ENCODE measurements at regions not wholly inside any gene's neighbourhood (a gene's known extent, or its start where the extent isn't known, plus 50 kb on each side); places are given as distances from the start of the nearest gene placed in this dataset.

DNA sequence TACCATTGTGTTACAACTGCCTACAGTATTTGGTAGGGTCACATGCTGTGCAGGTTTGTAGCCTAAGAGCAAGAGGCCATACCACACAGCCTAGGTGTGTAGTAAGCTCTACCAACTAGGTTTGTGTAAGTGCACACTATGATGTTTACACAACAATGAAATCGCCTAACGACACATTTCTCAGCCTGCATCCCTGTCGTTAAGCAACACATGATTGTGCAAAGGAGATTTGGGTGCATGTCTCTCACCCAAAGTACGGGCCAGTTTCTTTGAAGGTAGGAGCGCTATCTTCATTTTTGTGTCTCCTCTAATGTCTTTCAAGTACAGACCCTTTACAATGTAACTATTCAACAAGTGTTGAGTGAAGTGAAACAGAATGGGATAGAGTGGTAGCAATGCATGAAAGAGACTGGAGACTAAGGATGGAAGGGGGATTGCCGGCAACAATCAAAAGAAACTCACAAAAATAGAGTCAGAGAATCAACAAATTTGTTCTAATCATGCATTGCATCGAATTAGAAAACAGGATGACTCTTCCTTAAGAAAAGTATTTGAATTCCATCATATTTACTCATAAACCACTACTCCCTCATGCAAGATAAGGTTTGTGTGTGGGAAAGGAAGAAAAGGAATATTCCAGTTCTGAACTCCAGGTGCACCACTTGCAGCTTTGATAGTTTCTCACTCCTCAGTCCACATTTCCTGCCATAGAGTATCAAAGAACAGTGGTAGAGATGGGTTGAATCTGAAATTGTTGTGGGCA, 60.2 kb upstream of the TNFRSF19 start:
- Histone ChIP-seq H3K4me3 (ENCODE audit: insufficient read depth, low read length) (no peak overlapping the region), H3K4me1 (ENCODE audit: insufficient read depth, low read length) (peaks cover 37% of the 10 kb centered on the region), H3K36me3 (ENCODE audit: insufficient read depth, low read length) (no peaks in the 10 kb centered on the region), H3K9me3 (ENCODE audit: low read depth, low read length) (no peaks in the 10 kb centered on the region), H3K4me2 (ENCODE audit: insufficient read depth, low read length) (peak overlapping the region; percentile 8), H3K79me2 (ENCODE audit: insufficient read depth, low read length) (no peaks in the 10 kb centered on the region), H4K20me1 (ENCODE audit: insufficient read depth, low read length) (no peaks in the 10 kb centered on the region), H2AFZ (ENCODE audit: low read length) (no peak overlapping the region), H3K27me3 (ENCODE audit: insufficient read depth, low read length) (no peaks in the 10 kb centered on the region), H3K27ac (ENCODE audit: low read depth, low read length) (peak overlapping the region; percentile 77)
- no peak for DNase-seq (ENCODE audit: insufficient read length, low spot score, missing footprints)
- TF ChIP-seq, protein P1, sequence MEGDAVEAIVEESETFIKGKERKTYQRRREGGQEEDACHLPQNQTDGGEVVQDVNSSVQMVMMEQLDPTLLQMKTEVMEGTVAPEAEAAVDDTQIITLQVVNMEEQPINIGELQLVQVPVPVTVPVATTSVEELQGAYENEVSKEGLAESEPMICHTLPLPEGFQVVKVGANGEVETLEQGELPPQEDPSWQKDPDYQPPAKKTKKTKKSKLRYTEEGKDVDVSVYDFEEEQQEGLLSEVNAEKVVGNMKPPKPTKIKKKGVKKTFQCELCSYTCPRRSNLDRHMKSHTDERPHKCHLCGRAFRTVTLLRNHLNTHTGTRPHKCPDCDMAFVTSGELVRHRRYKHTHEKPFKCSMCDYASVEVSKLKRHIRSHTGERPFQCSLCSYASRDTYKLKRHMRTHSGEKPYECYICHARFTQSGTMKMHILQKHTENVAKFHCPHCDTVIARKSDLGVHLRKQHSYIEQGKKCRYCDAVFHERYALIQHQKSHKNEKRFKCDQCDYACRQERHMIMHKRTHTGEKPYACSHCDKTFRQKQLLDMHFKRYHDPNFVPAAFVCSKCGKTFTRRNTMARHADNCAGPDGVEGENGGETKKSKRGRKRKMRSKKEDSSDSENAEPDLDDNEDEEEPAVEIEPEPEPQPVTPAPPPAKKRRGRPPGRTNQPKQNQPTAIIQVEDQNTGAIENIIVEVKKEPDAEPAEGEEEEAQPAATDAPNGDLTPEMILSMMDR (IDR thresholded peaks at IDR 0.05; ENCODE audit: extremely low read depth, low read depth, low read length): no peak

DNA sequence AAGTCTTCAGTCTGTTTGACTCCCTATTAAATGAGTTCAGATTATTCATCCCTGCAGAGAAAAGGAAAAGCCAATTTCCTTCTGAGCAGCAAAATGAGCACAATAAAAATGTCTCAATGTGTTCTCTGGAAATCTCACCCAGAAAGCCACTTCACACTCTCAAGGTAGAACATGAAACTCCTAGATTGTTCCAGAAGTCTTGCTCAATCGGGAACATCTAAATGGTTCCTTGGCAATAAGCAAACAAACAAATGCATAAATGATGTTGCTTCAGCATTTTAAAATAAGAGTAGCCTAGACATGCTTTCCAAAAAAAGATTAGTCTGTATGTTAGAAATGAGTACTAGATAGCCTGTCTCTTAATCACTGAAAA, 59.7 kb upstream of the TNFRSF19 start:
- Histone ChIP-seq H3K79me2 (ENCODE audit: insufficient read depth, low read length) (no peaks in the 10 kb centered on the region), H3K36me3 (ENCODE audit: insufficient read depth, low read length) (no peaks in the 10 kb centered on the region), H3K9me3 (ENCODE audit: low read depth, low read length) (no peaks in the 10 kb centered on the region), H3K4me1 (ENCODE audit: insufficient read depth, low read length) (peaks cover 32% of the 10 kb centered on the region), H3K4me3 (ENCODE audit: insufficient read depth, low read length) (no peak overlapping the region), H3K27me3 (ENCODE audit: insufficient read depth, low read length) (no peaks in the 10 kb centered on the region), H3K27ac (ENCODE audit: low read depth, low read length) (peak overlapping the region; percentile 77), H3K4me2 (ENCODE audit: insufficient read depth, low read length) (peak overlapping the region; percentile 8), H4K20me1 (ENCODE audit: insufficient read depth, low read length) (no peaks in the 10 kb centered on the region), H2AFZ (ENCODE audit: low read length) (no peak overlapping the region)
- DNase-seq (ENCODE audit: insufficient read length, low spot score, missing footprints): no peak
- TF ChIP-seq, protein P1 (IDR thresholded peaks at IDR 0.05; ENCODE audit: extremely low read depth, low read depth, low read length): no peak

DNA sequence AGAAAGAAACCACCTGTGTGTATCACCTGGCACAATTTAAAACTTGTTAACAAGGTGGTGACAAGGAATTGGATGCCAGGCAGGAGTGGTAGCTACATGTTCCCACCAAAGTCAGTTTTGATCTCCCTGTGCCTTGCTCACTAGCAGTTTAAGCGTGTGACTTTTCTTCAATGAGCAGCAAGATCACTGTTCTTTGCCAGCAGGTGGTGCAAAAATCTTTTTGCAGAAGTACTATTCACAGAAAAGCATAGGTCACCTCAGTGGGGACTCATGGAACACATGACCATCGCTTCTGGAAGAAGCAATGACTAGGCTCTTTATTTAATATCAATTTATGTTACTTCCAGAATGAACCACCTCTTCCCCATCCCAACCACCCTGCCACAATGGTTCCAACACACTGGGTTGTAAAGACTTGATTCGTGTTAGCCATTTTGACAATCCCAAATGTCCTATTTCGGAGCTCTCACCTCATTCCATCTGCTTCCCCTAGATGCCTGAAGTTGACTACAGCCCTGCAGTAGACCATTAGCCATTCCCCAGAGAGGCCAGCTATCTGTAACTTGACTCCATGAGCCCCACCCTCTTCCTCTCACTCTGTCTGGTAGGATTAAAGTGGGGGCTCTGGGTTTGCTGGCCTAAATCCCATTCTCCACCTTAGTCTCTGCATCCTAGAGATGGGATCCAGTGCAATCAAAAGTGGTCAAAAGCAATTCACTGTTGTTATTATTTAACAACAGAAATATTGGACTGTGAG, 59.1 kb upstream of the TNFRSF19 start:
- TF ChIP-seq, protein P1 (IDR thresholded peaks at IDR 0.05; ENCODE audit: extremely low read depth, low read depth, low read length): peak; percentile 27

DNA sequence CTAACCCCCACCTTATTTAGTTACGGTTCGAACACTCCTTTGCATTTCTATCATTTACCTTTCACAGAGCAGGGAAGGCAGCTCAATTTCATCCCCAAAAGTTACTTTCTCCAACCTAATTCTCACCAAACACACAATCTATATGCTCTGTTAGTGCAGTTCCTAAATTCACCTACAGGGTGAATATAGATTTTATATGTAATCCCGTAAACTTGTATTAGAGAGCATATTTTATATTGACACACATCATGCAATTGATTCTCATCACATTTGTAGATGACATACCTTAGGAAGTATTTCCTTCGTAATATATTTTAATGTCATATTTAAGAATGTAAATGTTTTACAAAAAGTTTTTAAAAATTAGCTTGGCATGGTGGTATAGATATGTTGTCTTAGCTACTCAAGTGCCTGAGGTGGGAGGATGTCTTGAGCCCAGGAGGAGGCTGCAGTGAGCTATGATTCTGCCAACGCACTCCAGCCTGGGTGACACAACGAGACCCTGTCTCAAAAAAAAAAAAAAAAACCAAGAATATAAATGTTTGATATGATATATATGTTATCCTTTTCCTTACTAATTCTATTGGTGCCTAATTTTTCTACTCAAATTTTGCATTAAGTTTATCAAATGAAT, 57.3 kb upstream of the TNFRSF19 start:
- no peak overlapping the region for H3K4me3 ChIP-seq (ENCODE audit: insufficient read depth, low read length)
- H3K36me3 ChIP-seq (ENCODE audit: insufficient read depth, low read length): no peaks in the 10 kb centered on the region
- H3K27ac ChIP-seq (ENCODE audit: low read depth, low read length): no peak overlapping the region
- no peaks in the 10 kb centered on the region for H3K27me3 ChIP-seq (ENCODE audit: insufficient read depth, low read length)
- DNase-seq (ENCODE audit: insufficient read length, low spot score, missing footprints): no peak
- H4K20me1 ChIP-seq (ENCODE audit: insufficient read depth, low read length): no peaks in the 10 kb centered on the region
- H2AFZ ChIP-seq (ENCODE audit: low read length): no peak overlapping the region
- no peaks in the 10 kb centered on the region for H3K9me3 ChIP-seq (ENCODE audit: low read depth, low read length)
- no peak overlapping the region for H3K4me2 ChIP-seq (ENCODE audit: insufficient read depth, low read length)
- TF ChIP-seq, protein P1 (IDR thresholded peaks at IDR 0.05; ENCODE audit: extremely low read depth, low read depth, low read length): no peak
- H3K4me1 ChIP-seq (ENCODE audit: insufficient read depth, low read length): peaks cover 21% of the 10 kb centered on the region
- H3K79me2 ChIP-seq (ENCODE audit: insufficient read depth, low read length): no peaks in the 10 kb centered on the region

More for the DNA sequence above, 59.1 kb upstream of the TNFRSF19 start:
- no peak for DNase-seq (ENCODE audit: insufficient read length, low spot score, missing footprints)
- H3K9me3 ChIP-seq (ENCODE audit: low read depth, low read length): no peaks in the 10 kb centered on the region
- no peak overlapping the region for H3K4me3 ChIP-seq (ENCODE audit: insufficient read depth, low read length)
- peaks cover 25% of the 10 kb centered on the region for H3K4me1 ChIP-seq (ENCODE audit: insufficient read depth, low read length)
- peak overlapping the region; percentile 3 for H3K4me2 ChIP-seq (ENCODE audit: insufficient read depth, low read length)
- H4K20me1 ChIP-seq (ENCODE audit: insufficient read depth, low read length): no peaks in the 10 kb centered on the region
- H3K36me3 ChIP-seq (ENCODE audit: insufficient read depth, low read length): no peaks in the 10 kb centered on the region
- H3K27me3 ChIP-seq (ENCODE audit: insufficient read depth, low read length): no peaks in the 10 kb centered on the region
- H2AFZ ChIP-seq (ENCODE audit: low read length): no peak overlapping the region
- H3K27ac ChIP-seq (ENCODE audit: low read depth, low read length): peak overlapping the region; percentile 77
- H3K79me2 ChIP-seq (ENCODE audit: insufficient read depth, low read length): no peaks in the 10 kb centered on the region

All from osteoblast (primary cell).